ENCODE measurements at regions not wholly inside any gene's neighbourhood (a gene's known extent, or its start where the extent isn't known, plus 50 kb on each side); places are given as distances from the start of the nearest gene placed in this dataset.

DNA sequence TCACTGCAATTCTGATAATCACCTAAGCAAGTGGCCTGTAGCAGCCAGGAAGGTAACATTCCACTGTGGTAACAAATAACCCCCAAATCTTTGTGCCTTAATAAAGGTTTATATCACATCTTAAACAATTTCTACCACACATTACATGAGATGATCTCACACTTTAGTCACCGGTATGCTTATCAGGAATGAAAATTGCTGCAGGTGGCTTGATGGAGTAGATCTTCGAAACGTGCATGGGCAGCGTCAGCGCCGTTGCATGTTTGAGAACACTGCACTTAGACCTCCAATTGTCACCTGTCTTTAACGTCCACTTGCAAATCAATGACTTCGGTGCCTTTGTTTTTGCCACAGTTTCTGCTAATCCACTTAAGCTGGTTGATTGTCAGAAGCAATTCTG lies 477.4 kb downstream of the VRK1 start:
- ATAC-seq, result no peak
- Mint-ChIP-seq H3K36me3 (no peaks in the 10 kb centered on the region), H3K27ac (no peak overlapping the region), H3K4me1 (ENCODE audit: low read depth in 2 of 2) (peaks cover 13 to 14% of the 10 kb centered on the region in 2 donors), H3K4me3 (no peak overlapping the region), H3K27me3 (peaks cover 31 to 34% of the 10 kb centered on the region in 2 donors), H3K9me3 (no peaks in the 10 kb centered on the region)
- no peak for DNase-seq (ENCODE audit: low spot score)

DNA sequence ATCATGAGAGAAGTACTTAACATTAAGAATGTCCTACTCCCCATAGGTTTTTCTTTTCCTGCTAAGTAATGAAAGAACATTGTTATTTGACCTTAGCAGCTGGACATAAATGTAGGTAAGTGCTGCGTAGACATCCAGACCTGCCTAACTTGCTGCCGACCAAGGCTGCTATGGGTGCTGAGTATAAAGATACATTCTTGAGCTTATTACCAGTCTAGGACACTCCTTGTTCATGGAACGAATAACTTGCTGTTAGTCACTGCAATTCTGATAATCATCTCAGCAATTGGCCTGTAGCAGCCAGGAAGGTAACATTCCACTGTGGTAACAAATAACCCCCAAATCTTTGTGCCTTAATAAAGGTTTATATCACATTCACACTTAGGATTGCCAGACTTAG lies 478.1 kb downstream of the VRK1 start:
- Mint-ChIP-seq H3K27me3 (peaks cover 33 to 35% of the 10 kb centered on the region in 2 donors), H3K4me1 (ENCODE audit: low read depth in 2 of 2) (peaks cover 13 to 14% of the 10 kb centered on the region in 2 donors), H3K27ac (no peak overlapping the region), H3K36me3 (no peaks in the 10 kb centered on the region), H3K4me3 (no peak overlapping the region), H3K9me3 (no peaks in the 10 kb centered on the region)
- ATAC-seq (no peak), DNase-seq (ENCODE audit: low spot score) (no peak)

DNA sequence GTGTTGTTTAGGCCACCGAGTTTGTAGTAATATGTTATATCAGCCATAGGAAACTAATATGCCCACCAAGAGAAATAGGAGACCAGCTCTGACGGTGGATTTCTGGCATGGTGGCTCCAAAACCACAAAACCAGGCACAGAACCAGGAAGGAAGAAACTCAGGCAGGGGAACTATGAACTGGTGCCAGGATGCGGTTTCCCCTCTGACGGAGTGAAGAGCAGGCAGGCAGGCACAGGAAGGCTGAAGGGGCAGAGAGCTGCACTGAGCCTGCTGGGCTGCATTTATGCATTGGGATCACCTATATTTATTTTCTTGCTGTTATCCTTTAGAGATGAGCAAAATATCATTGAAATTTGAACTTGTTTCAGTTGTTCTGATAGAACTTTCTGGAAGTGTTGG lies 479.4 kb downstream of the VRK1 start:
- DNase-seq (ENCODE audit: low spot score) (no peak), ATAC-seq (no peak)
- Mint-ChIP-seq H3K27me3 (peaks cover 24 to 34% of the 10 kb centered on the region in 2 donors), H3K9me3 (no peaks in the 10 kb centered on the region), H3K27ac (no peak overlapping the region), H3K36me3 (no peaks in the 10 kb centered on the region), H3K4me1 (ENCODE audit: low read depth in 2 of 2) (peaks cover 13 to 14% of the 10 kb centered on the region in 2 donors), H3K4me3 (no peak overlapping the region)

DNA sequence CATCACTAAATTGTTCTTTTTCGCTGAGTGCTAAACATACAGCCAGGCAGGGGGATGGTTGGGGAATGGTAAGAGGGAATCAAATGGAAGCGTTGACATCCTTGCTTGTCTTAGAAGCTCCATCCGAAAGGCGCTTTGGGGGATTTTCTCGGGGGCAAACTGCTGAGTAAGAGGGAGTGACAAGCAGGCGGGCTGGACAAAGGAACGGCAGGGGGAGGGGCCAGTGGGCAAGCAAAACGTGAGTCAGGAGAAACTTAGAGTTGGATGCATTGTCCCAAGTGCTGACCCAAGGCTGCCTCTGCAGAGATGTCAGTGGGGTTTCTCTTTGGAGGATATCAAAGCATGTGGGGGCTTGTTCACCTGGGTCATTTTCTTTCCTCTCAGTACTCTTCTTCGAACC lies 480.5 kb downstream of the VRK1 start:
- H3K27me3 Mint-ChIP-seq, result peaks cover 24 to 32% of the 10 kb centered on the region in 2 donors
- no peaks in the 10 kb centered on the region for H3K9me3 Mint-ChIP-seq
- H3K36me3 Mint-ChIP-seq, result no peaks in the 10 kb centered on the region
- DNase-seq (ENCODE audit: low spot score) (no peak), ATAC-seq (no peak)
- H3K4me3 Mint-ChIP-seq, result no peak overlapping the region
- H3K27ac Mint-ChIP-seq, result no peak overlapping the region
- H3K4me1 Mint-ChIP-seq (ENCODE audit: low read depth in 2 of 2), result peaks cover 13 to 14% of the 10 kb centered on the region in 2 donors

DNA sequence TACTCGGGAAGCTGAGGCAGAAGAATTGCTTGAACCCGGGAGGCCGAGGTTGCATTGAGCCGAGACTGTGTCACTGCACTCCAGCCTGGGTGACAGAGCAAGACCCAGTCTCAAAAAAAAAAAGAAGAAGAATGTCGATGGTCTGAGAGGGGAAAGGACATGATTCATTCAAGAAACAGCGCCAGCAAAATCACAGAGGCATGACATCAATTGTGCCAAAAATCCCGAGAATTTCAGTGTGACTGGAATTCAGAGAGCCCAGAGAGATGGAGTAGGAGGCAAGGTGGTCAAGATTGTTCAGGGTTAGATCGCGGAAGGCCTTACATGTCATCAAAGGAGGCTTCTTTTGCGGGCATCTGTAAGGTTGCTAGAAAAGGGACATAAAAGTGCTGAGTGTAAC lies 483.3 kb downstream of the VRK1 start:
- ATAC-seq (no peak), DNase-seq (ENCODE audit: low spot score) (no peak)
- H3K4me3 Mint-ChIP-seq, result no peak overlapping the region
- H3K4me1 Mint-ChIP-seq (ENCODE audit: low read depth in 2 of 2), result peaks cover 13% of the 10 kb centered on the region in 2 donors
- H3K36me3 Mint-ChIP-seq, result no peaks in the 10 kb centered on the region
- no peaks in the 10 kb centered on the region for H3K9me3 Mint-ChIP-seq
- peaks cover 15 to 25% of the 10 kb centered on the region in 2 donors for H3K27me3 Mint-ChIP-seq
- H3K27ac Mint-ChIP-seq, result no peak overlapping the region

DNA sequence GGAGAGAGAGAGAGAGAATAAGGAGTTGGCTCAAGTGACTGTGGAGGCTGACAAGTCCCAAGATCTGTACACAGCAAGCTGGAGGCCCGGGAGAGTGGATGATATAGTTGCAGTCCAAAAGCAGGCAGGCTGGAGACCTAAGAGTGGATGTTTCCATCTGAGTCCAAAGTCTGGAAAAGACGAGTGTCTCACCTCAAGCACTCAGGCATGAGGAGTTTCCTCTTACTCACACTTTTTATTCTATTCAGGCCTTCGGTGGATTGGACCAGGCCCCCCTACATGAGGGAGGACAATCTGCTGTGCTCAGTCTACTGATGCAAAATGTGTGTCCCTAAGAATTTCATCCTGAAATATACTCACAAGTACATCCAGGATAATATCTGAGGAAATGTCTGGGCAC lies 484.6 kb downstream of the VRK1 start:
- Mint-ChIP-seq H3K4me3 (no peak overlapping the region), H3K27me3 (peaks cover 10 to 18% of the 10 kb centered on the region in 2 donors), H3K36me3 (no peaks in the 10 kb centered on the region), H3K9me3 (no peaks in the 10 kb centered on the region), H3K4me1 (ENCODE audit: low read depth in 2 of 2) (peaks cover under 1 to 1% of the 10 kb centered on the region in 2 donors), H3K27ac (peak overlapping the region in 1 of 2 donors; percentile 13)
- no peak for DNase-seq (ENCODE audit: low spot score)
- ATAC-seq, result no peak

DNA sequence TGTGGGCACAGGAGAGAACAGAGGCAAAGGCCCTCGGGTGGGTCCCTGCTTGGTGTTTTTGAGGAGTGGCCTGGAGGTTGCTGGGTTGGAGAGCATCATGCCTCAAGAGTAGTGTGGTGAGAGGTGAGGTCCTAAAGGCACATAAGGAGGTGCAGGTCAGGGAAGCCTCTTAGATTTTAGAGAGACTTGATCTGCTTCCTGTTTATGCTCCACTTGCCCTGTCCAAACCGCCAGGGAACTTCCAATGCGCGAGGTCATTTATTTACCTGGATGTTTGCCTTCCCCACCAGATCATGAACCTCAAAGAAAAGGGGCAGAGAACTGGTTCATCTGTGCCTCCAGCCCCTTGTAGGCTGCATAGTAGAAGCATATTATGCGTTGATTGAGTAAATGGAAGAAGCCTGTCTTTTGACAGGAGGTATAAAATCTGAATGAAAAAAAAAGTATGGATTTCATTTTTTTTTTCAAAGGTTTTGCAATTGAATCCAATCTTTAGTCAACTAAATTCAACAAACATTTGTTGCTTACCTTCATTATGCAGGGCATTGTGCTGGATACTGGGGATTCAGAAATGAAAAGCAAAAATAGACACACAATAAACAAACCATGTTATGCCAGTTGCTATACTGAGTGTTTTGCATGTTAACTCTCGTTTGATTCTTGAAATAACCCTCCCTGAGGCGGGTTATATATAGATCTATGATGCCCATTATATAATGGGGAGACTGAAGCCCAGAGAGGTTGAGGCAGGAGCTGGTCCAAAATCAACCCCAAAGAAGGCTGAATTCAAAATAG lies 485.2 kb downstream of the VRK1 start:
- Mint-ChIP-seq H3K27me3 (peaks cover 14 to 18% of the 10 kb centered on the region in 2 donors), H3K4me1 (ENCODE audit: low read depth in 2 of 2) (no peaks in the 10 kb centered on the region), H3K9me3 (no peaks in the 10 kb centered on the region), H3K36me3 (no peaks in the 10 kb centered on the region), H3K27ac (no peak overlapping the region), H3K4me3 (no peak overlapping the region)
- DNase-seq (ENCODE audit: low spot score) (no peak), ATAC-seq (no peak)

DNA sequence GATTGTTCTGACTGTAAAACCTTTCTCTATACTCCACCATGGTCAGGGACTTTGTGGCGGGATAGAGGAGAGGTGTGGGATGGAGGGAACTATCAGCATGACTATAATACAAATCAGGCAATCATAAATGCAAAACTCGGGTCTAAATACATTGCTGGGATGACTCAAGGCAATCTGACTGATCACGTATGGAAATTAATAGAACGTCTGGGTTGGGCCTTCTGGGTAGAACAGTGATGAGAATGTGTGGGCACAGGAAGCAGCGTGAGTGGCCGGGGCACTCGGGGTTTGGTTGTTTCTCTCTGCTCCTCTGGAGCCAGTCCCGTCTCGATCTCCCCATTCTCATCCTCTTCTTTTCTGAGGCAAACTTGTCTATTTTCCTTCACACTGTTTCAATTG lies 485.8 kb downstream of the VRK1 start:
- no peak overlapping the region for H3K4me3 Mint-ChIP-seq
- no peaks in the 10 kb centered on the region for H3K4me1 Mint-ChIP-seq (ENCODE audit: low read depth in 2 of 2)
- H3K27me3 Mint-ChIP-seq, result peaks cover 17 to 20% of the 10 kb centered on the region in 2 donors
- H3K9me3 Mint-ChIP-seq, result no peaks in the 10 kb centered on the region
- no peak for ATAC-seq
- H3K36me3 Mint-ChIP-seq, result no peaks in the 10 kb centered on the region
- DNase-seq (ENCODE audit: low spot score), result no peak
- no peak overlapping the region for H3K27ac Mint-ChIP-seq

DNA sequence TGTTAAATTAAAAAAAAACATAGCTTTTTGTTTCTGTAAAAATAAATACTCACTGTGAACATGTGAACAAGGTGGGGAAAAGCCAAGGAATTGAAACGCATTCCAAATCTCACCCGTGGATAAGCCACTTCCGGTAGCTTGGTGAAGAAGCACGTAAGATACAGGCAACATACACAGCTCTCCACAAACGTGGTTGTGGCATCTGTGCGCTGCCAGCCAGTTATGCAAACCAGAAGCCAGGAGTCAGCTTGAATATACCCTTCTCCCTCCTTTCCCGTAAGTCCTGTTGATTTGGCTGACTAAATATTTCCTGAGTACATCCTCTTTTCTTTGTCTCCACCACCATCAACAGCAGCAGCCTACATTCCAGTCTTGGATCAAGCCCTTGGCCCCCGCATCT lies 486.2 kb downstream of the VRK1 start:
- no peak overlapping the region for H3K27ac Mint-ChIP-seq
- no peaks in the 10 kb centered on the region for H3K36me3 Mint-ChIP-seq
- H3K4me3 Mint-ChIP-seq, result no peak overlapping the region
- peaks cover 16 to 24% of the 10 kb centered on the region in 2 donors for H3K27me3 Mint-ChIP-seq
- no peak for ATAC-seq
- H3K9me3 Mint-ChIP-seq, result no peaks in the 10 kb centered on the region
- H3K4me1 Mint-ChIP-seq (ENCODE audit: low read depth in 2 of 2), result no peaks in the 10 kb centered on the region
- DNase-seq (ENCODE audit: low spot score), result no peak

DNA sequence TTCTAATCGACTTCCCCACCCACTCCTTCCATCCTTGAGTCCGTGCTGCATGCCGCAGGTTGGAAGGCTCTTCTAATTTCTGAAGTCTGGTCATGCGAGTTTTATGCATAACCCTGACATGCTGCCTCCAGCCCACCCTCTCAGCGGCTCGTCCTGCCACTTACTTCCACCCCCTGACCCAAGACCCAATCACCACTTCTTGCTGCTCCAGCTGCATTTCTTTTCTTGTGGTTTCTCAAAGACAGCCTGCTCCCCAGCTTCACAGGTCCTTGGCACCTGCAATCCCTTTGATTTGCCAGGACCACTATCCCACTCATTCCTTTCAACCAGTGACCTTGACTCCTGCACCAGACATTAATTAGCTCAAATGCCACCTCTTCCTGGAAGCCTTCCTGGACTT lies 486.7 kb downstream of the VRK1 start:
- Mint-ChIP-seq H3K36me3 (no peaks in the 10 kb centered on the region), H3K9me3 (no peaks in the 10 kb centered on the region), H3K27ac (no peak overlapping the region), H3K4me1 (ENCODE audit: low read depth in 2 of 2) (no peaks in the 10 kb centered on the region), H3K27me3 (peaks cover 17 to 25% of the 10 kb centered on the region in 2 donors), H3K4me3 (no peak overlapping the region)
- DNase-seq (ENCODE audit: low spot score) (no peak), ATAC-seq (no peak)

DNA sequence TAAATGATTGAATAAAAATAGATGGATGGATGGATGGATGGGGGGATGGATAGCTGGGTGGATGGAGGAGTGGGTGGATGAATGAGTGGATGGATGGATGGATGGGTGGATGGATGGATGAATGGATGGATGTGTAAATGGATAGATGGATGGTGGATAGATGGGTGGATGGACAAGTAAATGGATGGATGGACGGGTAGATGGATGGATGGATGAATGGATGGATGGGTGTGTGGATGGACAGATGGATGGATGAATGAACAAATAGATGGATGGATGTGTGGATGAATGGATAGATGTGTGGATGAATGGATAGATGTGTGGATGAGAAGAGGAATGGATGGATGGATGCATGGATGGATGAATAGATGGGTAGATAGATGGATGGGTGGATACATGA lies 490.8 kb downstream of the VRK1 start:
- Mint-ChIP-seq H3K27ac (no peak overlapping the region), H3K4me1 (ENCODE audit: low read depth in 2 of 2) (peaks cover 18 to 19% of the 10 kb centered on the region in 2 donors), H3K4me3 (peak overlapping the region; percentile 1), H3K9me3 (no peaks in the 10 kb centered on the region), H3K36me3 (no peaks in the 10 kb centered on the region), H3K27me3 (peaks cover 22 to 42% of the 10 kb centered on the region in 2 donors)
- DNase-seq (ENCODE audit: low spot score) (no peak), ATAC-seq (no peak)

DNA sequence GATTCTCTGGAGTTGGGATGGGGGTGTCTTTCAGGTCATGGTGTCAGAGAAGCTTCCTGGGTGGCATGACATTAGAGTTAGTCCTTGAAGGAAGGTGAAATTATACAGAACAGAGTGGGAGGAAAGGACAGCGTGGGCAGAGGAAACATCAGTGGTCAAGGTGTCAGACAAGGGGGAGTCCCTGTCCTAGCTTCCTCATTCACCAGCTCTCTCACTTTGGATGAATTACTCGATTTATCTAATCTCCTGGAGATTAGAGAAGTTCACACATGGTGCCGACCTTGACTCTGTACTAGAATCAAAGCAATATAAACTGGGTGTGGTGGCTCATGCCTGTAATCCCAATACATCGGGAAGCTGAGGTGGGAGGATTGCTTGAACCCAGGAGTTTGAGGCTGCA lies 492.9 kb downstream of the VRK1 start:
- peaks cover 18 to 19% of the 10 kb centered on the region in 2 donors for H3K4me1 Mint-ChIP-seq (ENCODE audit: low read depth in 2 of 2)
- peak; percentile 63 for DNase-seq (ENCODE audit: low spot score)
- H3K9me3 Mint-ChIP-seq, result no peaks in the 10 kb centered on the region
- H3K27me3 Mint-ChIP-seq, result peaks cover 26 to 45% of the 10 kb centered on the region in 2 donors
- H3K4me3 Mint-ChIP-seq, result peak overlapping the region; percentile 40
- peak overlapping the region in 1 of 2 donors; percentile 9 for H3K27ac Mint-ChIP-seq
- peak; percentile 68 to 84 for ATAC-seq
- H3K36me3 Mint-ChIP-seq, result no peaks in the 10 kb centered on the region

DNA sequence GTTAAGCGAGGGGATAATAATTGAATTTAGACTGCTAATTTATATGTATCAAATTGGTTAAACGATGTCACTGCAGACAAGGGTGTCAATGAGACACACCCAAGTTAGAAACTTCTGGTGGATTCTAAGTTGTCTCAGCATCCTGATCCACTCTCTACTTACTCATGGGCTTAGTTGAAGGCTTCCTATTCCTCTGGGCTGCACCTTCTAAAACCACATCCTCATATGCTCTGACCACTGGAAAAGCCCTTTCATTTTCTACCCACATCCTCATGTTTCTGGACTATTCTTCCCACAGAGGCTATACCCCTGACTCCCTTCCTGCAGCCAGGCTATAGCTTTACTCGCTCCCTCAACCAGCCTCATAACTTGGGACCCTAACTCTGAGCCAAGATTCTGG lies 493.8 kb downstream of the VRK1 start:
- H3K4me1 Mint-ChIP-seq (ENCODE audit: low read depth in 2 of 2), result peaks cover 18 to 19% of the 10 kb centered on the region in 2 donors
- H3K9me3 Mint-ChIP-seq, result no peaks in the 10 kb centered on the region
- H3K36me3 Mint-ChIP-seq, result no peaks in the 10 kb centered on the region
- DNase-seq (ENCODE audit: low spot score) (no peak), ATAC-seq (peak; percentile 64 to 73)
- peaks cover 29 to 47% of the 10 kb centered on the region in 2 donors for H3K27me3 Mint-ChIP-seq
- peak overlapping the region in 1 of 2 donors; percentile 21 for H3K27ac Mint-ChIP-seq
- H3K4me3 Mint-ChIP-seq, result peak overlapping the region; percentile 57

DNA sequence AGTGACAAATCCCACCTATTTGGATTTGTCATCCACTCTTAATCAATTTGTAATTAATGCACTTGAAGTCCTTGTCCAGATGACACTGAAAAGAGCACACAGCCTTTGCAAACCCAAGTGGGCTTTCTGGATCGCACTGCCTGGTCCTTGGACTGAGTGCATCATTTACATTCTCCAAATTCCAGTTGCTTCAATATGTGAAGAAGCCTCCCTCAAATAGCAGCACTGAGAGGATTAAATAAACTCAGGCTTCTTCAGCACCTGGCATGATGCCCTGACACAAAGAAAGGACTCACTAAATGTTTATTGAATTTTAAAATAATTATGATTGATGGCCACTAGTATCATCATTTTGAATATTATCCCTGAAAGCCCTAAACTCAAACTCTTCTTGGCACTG lies 496.5 kb downstream of the VRK1 start:
- DNase-seq (ENCODE audit: low spot score), result no peak
- H3K9me3 Mint-ChIP-seq, result no peaks in the 10 kb centered on the region
- no peak overlapping the region for H3K4me3 Mint-ChIP-seq
- H3K36me3 Mint-ChIP-seq, result no peaks in the 10 kb centered on the region
- H3K27me3 Mint-ChIP-seq, result peaks cover 30 to 34% of the 10 kb centered on the region in 2 donors
- no peak overlapping the region for H3K27ac Mint-ChIP-seq
- ATAC-seq, result no peak
- H3K4me1 Mint-ChIP-seq (ENCODE audit: low read depth in 2 of 2), result peaks cover 19 to 20% of the 10 kb centered on the region in 2 donors

All from natural killer cell treated with Interleukin-12 subunit alpha and Interleukin-12 subunit beta and Interleukin-15 and Interleukin-18, amount 100 ng/mL, for 72 hours (primary cell).